GM12878 (cell line): ENCODE measurements at regions not wholly inside any gene's neighbourhood (a gene's known extent, or its start where the extent isn't known, plus 50 kb on each side); places are given as distances from the start of the nearest gene placed in this dataset.

ENCODE experiments used
- ATF7 ChIP-seq: fragments of 450-650 bp; IDR thresholded peaks from 2 replicates; pipeline ENCODE4 v1.6.1; 2016; ENCODE audit warnings: low read depth, mild to moderate bottlenecking
- BCLAF1 ChIP-seq: fragments of 450-650 bp; IDR thresholded peaks from 2 replicates; pipeline ENCODE4 v1.6.1; 2017; ENCODE audit warnings: antibody characterized with exemption, mild to moderate bottlenecking, moderate library complexity
- E2F8 ChIP-seq: fragments of 450-650 bp; IDR thresholded peaks from 2 replicates; pipeline ENCODE4 v1.6.1; 2018; ENCODE audit warnings: mild to moderate bottlenecking, low read depth, moderate library complexity; ENCODE audit not compliant: partially characterized antibody
- FOS ChIP-seq: IDR thresholded peaks from 3 replicates; pipeline ENCODE4 v1.6.1; 2011; ENCODE audit warnings: borderline replicate concordance; ENCODE audit not compliant: insufficient read length; ENCODE audit errors: extremely low read depth
- IKZF1 ChIP-seq: fragments of 450-650 bp; conservative IDR thresholded peaks from 2 replicates; pipeline ENCODE4 v1.6.1; 2017; ENCODE audit warnings: antibody characterized with exemption, mild to moderate bottlenecking
- IKZF2 ChIP-seq, 2 experiments: fragments of 450-650 bp; IDR thresholded peaks; 2 replicates each; pipeline ENCODE4 v1.6.1; 2017; ENCODE audit warnings: mild to moderate bottlenecking in 2 of 2, moderate library complexity in 2 of 2
- KLF5 ChIP-seq: fragments of 450-650 bp; IDR thresholded peaks from 2 replicates; pipeline ENCODE4 v1.6.1; 2014; ENCODE audit warnings: mild to moderate bottlenecking; ENCODE audit not compliant: partially characterized antibody
- MTA2 ChIP-seq: fragments of 450-650 bp; IDR thresholded peaks from 2 replicates; pipeline ENCODE4 v1.6.1; 2016; ENCODE audit warnings: low read depth, mild to moderate bottlenecking, moderate library complexity
- ZNF592 ChIP-seq: fragments of 450-650 bp; IDR thresholded peaks from 2 replicates; pipeline ENCODE4 v1.6.1; 2017; ENCODE audit warnings: mild to moderate bottlenecking, moderate library complexity

GRCh38 chr13:30027569-30028455, 177.4 kb upstream of the UBL3 start (continued):
- TF ChIP-seq ATF7 (no peak), ZNF592 (no peak), BCLAF1 (no peak), IKZF1 (0 out of 2 replicates have a peak, but pooled peaks have one; percentile 19), IKZF2 (IDR thresholded peaks at IDR 0.05) (no peak), KLF5 (no peak), FOS (no peak), E2F8 (no peak), MTA2 (0 out of 2 replicates have a peak, but pooled peaks have one; percentile 15)
